ENCODE measurements at regions not wholly inside any gene's neighbourhood (a gene's known extent, or its start where the extent isn't known, plus 50 kb on each side); places are given as distances from the start of the nearest gene placed in this dataset.

GRCh38 chr10:111267673-111268072 lies 190.8 kb downstream of the ADRA2A start:
- Histone ChIP-seq H3K36me3 (ENCODE audit: control insufficient read depth, insufficient read depth, low read length) (no peaks in the 10 kb centered on the region), H3K27me3 (ENCODE audit: control insufficient read depth, insufficient read depth, low read length) (no peaks in the 10 kb centered on the region), H3K4me3 (ENCODE audit: low read depth, low read length) (no peak overlapping the region)
- no peak for DNase-seq (ENCODE audit: low read depth)
- no peak for TF ChIP-seq CTCF (IDR thresholded peaks at IDR 0.05; ENCODE audit: insufficient read depth, low read depth, low read length)
- ChIA-PET CTCF (no interaction called here), POLR2A (no interaction called here)

DNA sequence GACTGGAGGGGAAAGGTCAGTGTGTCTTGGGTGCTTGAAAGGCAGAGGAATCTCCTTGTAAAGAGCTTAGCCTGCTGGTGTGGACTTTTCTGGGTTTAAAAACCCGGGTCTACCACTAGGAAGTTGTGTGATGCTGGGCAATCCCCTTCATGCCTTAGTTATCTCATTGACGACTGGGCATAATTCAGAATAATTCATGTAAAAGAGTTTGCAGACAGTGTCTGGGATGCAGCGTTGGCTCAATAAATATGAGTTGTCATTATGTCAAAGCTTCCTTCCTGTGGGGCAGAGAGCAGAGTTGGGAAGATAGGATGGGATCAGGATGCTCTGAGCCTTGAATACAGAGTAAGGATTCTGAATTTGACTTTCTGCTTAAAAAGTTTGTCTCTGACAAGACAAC lies 196.4 kb downstream of the ADRA2A start:
- Histone ChIP-seq H3K4me3 (ENCODE audit: low read depth, low read length) (no peak overlapping the region), H3K36me3 (ENCODE audit: control insufficient read depth, insufficient read depth, low read length) (no peaks in the 10 kb centered on the region), H3K27me3 (ENCODE audit: control insufficient read depth, insufficient read depth, low read length) (no peaks in the 10 kb centered on the region)
- CTCF ChIA-PET: no interaction called here
- no peak for DNase-seq (ENCODE audit: low read depth)
- POLR2A ChIA-PET: no interaction called here
- no peak for TF ChIP-seq CTCF (IDR thresholded peaks at IDR 0.05; ENCODE audit: insufficient read depth, low read depth, low read length)

GRCh38 chr10:111273635-111274034 lies 196.8 kb downstream of the ADRA2A start:
- ChIA-PET POLR2A (no interaction called here), CTCF (no interaction called here)
- H3K27me3 ChIP-seq (ENCODE audit: control insufficient read depth, insufficient read depth, low read length): no peaks in the 10 kb centered on the region
- DNase-seq (ENCODE audit: low read depth): no peak
- no peaks in the 10 kb centered on the region for H3K36me3 ChIP-seq (ENCODE audit: control insufficient read depth, insufficient read depth, low read length)
- no peak for TF ChIP-seq CTCF (IDR thresholded peaks at IDR 0.05; ENCODE audit: insufficient read depth, low read depth, low read length)
- no peak overlapping the region for H3K4me3 ChIP-seq (ENCODE audit: low read depth, low read length)

- DNase-seq (ENCODE audit: low read depth): no peak
- ChIA-PET POLR2A (no interaction called here), CTCF (no interaction called here)
- Histone ChIP-seq H3K27me3 (ENCODE audit: control insufficient read depth, insufficient read depth, low read length) (no peaks in the 10 kb centered on the region), H3K36me3 (ENCODE audit: control insufficient read depth, insufficient read depth, low read length) (no peaks in the 10 kb centered on the region), H3K4me3 (ENCODE audit: low read depth, low read length) (no peak overlapping the region)
- no peak for TF ChIP-seq CTCF (IDR thresholded peaks at IDR 0.05; ENCODE audit: insufficient read depth, low read depth, low read length)
Observed at GRCh38 chr10:111275091-111275490, 198.3 kb downstream of the ADRA2A start.

GRCh38 chr10:111277661-111278060 lies 200.8 kb downstream of the ADRA2A start:
- TF ChIP-seq CTCF (IDR thresholded peaks at IDR 0.05; ENCODE audit: insufficient read depth, low read depth, low read length): no peak
- H3K36me3 ChIP-seq (ENCODE audit: control insufficient read depth, insufficient read depth, low read length): no peaks in the 10 kb centered on the region
- no peak for DNase-seq (ENCODE audit: low read depth)
- POLR2A ChIA-PET: no interaction called here
- no peaks in the 10 kb centered on the region for H3K27me3 ChIP-seq (ENCODE audit: control insufficient read depth, insufficient read depth, low read length)
- CTCF ChIA-PET: no interaction called here
- no peak overlapping the region for H3K4me3 ChIP-seq (ENCODE audit: low read depth, low read length)

Measured in BJ (cell line).